Chondrocyte (in vitro differentiated cells): ENCODE measurements at regions not wholly inside any gene's neighbourhood (a gene's known extent, or its start where the extent isn't known, plus 50 kb on each side); places are given as distances from the start of the nearest gene placed in this dataset.

Experiments used
- DNase-seq: peaks from one replicate; pipeline ENCODE4 v3.0.0; 2021; ENCODE audit warnings: mixed read lengths, low spot score
- H3K27ac Mint-ChIP-seq: one replicate; pipeline ENCODE4 v1.8.0; 2021; ENCODE audit warnings: mild to moderate bottlenecking, moderate library complexity, mixed read lengths; ENCODE audit not compliant: unreplicated experiment
- H3K27me3 Mint-ChIP-seq: 2 replicates; pipeline ENCODE4 v1.8.0; 2021; ENCODE audit warnings: low read depth, mixed read lengths
- H3K36me3 Mint-ChIP-seq: 2 replicates; pipeline ENCODE4 v1.8.0; 2021; ENCODE audit warnings: low read depth, mixed read lengths
- H3K4me1 Mint-ChIP-seq: 2 replicates; pipeline ENCODE4 v1.8.0; 2021; ENCODE audit warnings: low read depth, mild to moderate bottlenecking, mixed read lengths
- H3K4me3 Mint-ChIP-seq: one replicate; pipeline ENCODE4 v1.8.0; 2021; ENCODE audit warnings: mild to moderate bottlenecking, moderate library complexity, mixed read lengths; ENCODE audit not compliant: unreplicated experiment
- H3K9me3 Mint-ChIP-seq: 2 replicates; pipeline ENCODE4 v1.8.0; 2021; ENCODE audit warnings: low read depth, mixed read lengths
- TF ChIP-seq, protein P1 (sequence below): fragments of 200-600 bp; sonication (generic); IDR thresholded peaks from 2 replicates; pipeline ENCODE4 v1.5.0; 2021; ENCODE audit warnings: antibody characterized with exemption, mild to moderate bottlenecking, moderate library complexity

DNA sequence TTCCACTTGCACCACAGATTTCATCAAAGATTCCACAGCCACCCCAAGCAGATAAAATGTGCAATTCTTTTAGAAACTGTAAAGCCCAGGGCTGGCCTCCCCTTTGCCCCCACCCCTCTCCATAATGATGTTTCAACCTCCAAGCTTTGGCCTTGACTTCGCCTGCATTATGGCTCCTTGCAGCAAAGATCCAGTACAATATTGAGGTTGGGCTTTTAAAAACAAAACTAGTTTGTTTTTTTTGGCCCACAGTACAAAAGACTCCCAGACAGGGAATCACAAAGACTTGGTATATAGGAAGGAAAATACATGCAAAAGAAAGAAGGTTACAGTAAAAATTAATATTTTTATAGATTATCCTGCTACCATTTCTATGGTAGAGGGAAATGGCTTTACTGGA is 356.5 kb upstream of the PTBP2 start:
- TF ChIP-seq, protein P1, sequence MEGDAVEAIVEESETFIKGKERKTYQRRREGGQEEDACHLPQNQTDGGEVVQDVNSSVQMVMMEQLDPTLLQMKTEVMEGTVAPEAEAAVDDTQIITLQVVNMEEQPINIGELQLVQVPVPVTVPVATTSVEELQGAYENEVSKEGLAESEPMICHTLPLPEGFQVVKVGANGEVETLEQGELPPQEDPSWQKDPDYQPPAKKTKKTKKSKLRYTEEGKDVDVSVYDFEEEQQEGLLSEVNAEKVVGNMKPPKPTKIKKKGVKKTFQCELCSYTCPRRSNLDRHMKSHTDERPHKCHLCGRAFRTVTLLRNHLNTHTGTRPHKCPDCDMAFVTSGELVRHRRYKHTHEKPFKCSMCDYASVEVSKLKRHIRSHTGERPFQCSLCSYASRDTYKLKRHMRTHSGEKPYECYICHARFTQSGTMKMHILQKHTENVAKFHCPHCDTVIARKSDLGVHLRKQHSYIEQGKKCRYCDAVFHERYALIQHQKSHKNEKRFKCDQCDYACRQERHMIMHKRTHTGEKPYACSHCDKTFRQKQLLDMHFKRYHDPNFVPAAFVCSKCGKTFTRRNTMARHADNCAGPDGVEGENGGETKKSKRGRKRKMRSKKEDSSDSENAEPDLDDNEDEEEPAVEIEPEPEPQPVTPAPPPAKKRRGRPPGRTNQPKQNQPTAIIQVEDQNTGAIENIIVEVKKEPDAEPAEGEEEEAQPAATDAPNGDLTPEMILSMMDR = no peak
- H3K9me3 Mint-ChIP-seq = no peaks in the 10 kb centered on the region
- H3K27me3 Mint-ChIP-seq = no peaks in the 10 kb centered on the region
- H3K4me3 Mint-ChIP-seq = no peak overlapping the region
- H3K27ac Mint-ChIP-seq = no peak overlapping the region
- no peaks in the 10 kb centered on the region for H3K36me3 Mint-ChIP-seq
- no peak for DNase-seq
- H3K4me1 Mint-ChIP-seq = peaks cover 49% of the 10 kb centered on the region

DNA sequence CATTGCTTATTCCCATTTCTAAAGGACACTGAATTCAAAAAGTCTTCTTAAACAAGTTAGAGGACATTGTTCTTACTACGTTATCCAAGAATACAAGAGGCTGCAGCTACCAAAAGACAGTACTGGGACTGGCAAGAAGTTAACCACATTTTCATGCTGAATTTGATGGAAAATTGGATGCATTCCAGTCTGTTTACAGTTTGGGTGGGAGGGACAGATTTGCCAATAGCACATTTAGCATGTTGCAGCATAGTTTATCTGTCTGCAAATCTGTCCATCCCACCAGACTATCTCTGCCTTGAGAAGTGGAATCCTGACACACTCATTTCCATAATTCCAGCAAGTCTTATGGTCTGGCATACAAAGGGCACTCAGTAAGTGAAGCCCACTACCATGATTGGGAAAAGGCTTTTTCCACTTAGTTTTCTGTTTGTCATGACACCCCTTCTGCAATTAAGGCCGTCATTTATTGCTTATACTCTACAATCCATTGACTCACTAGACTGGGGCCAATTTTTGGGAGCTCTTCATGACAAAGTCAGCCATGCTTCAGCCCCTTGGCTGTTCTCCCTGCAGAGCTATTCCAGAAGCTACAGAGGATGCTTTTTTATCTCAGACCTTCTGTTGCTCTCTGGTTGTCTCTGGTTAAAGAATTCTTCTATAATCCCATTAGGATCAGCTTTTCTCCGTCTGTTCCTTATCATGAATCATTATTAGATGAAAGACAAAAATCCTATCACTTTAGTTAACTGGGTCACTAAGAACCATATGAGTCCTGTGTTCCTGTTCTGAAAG is 355.8 kb upstream of the PTBP2 start:
- TF ChIP-seq, protein P1 = no peak
- Mint-ChIP-seq H3K9me3 (no peaks in the 10 kb centered on the region), H3K27me3 (no peaks in the 10 kb centered on the region), H3K4me1 (peaks cover 56% of the 10 kb centered on the region), H3K4me3 (no peak overlapping the region), H3K36me3 (no peaks in the 10 kb centered on the region), H3K27ac (no peak overlapping the region)
- DNase-seq = no peak

DNA sequence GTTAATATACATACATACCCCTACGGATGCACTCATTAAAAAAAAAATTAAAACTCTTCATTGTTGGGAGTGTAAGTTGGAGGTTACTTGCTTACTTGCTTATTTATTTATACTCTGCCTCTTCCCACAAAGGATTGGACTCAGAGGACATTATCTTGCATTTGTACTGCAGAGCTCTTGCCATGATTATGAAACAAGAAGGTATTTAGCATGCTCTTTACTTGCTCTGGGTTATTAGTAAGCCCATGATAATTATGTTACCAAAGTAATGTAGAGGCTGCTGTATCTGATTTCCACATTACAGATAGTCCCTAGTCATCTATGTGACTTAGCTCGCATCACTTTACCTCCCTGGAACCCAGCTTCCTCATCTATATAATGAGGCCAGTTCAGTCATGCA is 355.1 kb upstream of the PTBP2 start:
- peaks cover 61% of the 10 kb centered on the region for H3K4me1 Mint-ChIP-seq
- no peak overlapping the region for H3K4me3 Mint-ChIP-seq
- no peak for DNase-seq
- no peaks in the 10 kb centered on the region for H3K27me3 Mint-ChIP-seq
- no peaks in the 10 kb centered on the region for H3K9me3 Mint-ChIP-seq
- TF ChIP-seq, protein P1 = no peak
- H3K27ac Mint-ChIP-seq = no peak overlapping the region
- H3K36me3 Mint-ChIP-seq = no peaks in the 10 kb centered on the region

DNA sequence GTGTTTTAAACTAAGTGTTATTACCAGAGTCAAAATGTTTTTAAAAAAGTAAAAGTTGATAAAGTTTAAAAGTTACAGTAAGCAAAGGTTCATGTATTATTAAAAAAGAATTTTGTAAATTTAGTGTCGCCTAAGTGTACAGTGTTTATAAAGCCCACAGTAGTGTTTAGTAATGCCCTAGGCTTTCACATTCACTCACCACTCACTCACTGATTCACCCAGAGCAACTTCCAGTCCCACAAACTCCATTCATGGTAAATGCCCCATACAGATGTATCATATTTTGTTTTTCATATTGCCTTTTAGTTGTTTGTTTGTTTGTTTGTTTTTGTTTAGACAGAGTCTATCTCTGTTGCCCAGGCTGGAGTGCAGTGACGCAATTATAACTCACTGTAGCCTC is 353.8 kb upstream of the PTBP2 start:
- TF ChIP-seq, protein P1 = no peak
- no peak for DNase-seq
- no peaks in the 10 kb centered on the region for H3K27me3 Mint-ChIP-seq
- H3K36me3 Mint-ChIP-seq = no peaks in the 10 kb centered on the region
- no peaks in the 10 kb centered on the region for H3K9me3 Mint-ChIP-seq
- no peak overlapping the region for H3K27ac Mint-ChIP-seq
- H3K4me1 Mint-ChIP-seq = peaks cover 54% of the 10 kb centered on the region
- no peak overlapping the region for H3K4me3 Mint-ChIP-seq

DNA sequence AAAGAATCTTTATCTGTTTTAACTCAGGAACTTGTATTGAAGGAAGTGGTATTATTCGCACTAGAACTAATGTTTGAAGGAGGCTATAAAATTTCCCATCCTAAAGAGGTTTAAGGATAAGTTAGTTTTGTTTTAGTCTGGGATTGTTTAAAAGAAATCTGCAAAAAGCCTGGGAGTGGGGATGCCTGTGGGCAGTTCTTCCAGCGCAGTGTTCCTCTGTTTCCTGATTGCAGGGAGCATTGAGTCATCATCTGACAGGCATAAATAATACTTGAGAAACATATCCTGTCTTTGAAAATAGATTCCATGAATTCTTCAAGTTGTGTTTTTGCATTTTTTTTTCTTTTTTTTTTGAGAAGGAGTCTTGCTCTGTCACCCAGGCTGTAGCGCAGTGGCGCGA is 350.8 kb upstream of the PTBP2 start:
- Mint-ChIP-seq H3K27me3 (no peaks in the 10 kb centered on the region), H3K4me1 (peaks cover 39% of the 10 kb centered on the region), H3K9me3 (no peaks in the 10 kb centered on the region), H3K36me3 (no peaks in the 10 kb centered on the region), H3K4me3 (no peak overlapping the region), H3K27ac (peak overlapping the region; percentile 24)
- TF ChIP-seq, protein P1 = no peak
- DNase-seq = no peak
